HK-2 (cell line): ENCODE measurements at regions not wholly inside any gene's neighbourhood (a gene's known extent, or its start where the extent isn't known, plus 50 kb on each side); places are given as distances from the start of the nearest gene placed in this dataset.
"Not testable (repeated sequence)": the region's sequence is repeated elsewhere in the genome, so short reads cannot be mapped to it uniquely, and the experiment has no call there.

Source experiments
- DNase-seq: peaks from one replicate; pipeline ENCODE4 v3.0.0-alpha.2; 2018; ENCODE audit not compliant: unreplicated experiment

DNA sequence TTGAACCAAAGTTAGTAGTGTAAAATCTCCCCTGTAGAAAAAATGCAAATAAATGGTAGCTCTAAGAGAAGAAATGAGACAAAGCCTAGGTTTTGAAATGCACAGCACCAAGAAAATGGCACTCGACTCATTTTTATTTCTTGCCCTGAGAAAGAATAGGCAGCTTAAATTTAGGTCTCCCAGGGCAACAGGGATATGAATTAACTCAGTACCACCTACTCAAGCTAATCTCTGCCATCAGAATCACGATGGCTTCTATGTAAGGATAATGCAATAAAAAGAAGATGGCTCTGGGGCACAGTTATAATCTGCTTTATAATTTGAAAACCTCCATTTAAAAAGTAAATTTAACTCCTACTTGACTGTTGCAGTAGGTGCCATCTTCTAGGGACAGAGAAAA is 1784.3 kb downstream of the LRRC4C start:
- no peak for DNase-seq

GRCh38 chr11:39674761-39675160 is 1784.7 kb downstream of the LRRC4C start:
- DNase-seq, result no peak

GRCh38 chr11:39674024-39674423 is 1785.4 kb downstream of the LRRC4C start:
- DNase-seq, result no peak

DNA sequence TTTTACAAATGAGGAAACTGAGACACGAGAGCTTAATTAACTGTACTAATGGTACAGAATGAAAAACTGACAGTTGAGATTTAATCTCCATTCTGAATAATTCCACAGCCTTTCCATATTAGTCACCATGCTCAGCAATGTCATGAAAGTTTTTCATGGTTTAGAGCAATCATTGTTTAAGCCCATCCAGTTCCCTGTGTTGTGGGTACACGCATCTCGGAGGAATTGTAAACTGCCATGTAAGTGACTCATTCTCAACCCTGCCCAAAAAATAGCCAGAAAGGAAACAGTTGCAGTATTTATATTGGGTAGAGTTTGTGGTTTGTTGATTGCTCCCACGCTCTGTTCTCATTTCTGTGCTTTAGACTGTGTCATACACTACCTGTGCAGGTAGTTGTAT is 1790.8 kb downstream of the LRRC4C start:
- DNase-seq, result no peak

GRCh38 chr11:39664023-39664422 is 1795.4 kb downstream of the LRRC4C start:
- DNase-seq, result no peak

DNA sequence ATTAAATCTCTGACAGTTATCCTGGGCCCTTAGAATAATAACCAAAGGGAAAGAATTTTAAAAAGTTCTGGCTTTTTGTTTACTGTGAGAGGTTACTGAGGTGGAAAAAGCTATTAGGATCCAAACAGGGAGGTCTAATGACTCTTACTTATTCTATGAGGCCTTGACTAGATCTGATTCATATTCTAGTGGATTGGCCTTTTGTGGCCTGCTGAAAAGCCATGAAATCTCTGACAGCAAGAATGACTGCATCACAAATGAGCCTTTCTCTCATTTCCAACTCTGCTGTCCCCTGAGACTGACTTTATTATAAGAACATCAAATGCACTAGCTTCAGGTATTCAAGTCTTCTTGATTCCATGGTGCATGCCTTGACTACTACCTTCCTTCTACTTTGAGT is 1797.6 kb downstream of the LRRC4C start:
- DNase-seq, result no peak

DNA sequence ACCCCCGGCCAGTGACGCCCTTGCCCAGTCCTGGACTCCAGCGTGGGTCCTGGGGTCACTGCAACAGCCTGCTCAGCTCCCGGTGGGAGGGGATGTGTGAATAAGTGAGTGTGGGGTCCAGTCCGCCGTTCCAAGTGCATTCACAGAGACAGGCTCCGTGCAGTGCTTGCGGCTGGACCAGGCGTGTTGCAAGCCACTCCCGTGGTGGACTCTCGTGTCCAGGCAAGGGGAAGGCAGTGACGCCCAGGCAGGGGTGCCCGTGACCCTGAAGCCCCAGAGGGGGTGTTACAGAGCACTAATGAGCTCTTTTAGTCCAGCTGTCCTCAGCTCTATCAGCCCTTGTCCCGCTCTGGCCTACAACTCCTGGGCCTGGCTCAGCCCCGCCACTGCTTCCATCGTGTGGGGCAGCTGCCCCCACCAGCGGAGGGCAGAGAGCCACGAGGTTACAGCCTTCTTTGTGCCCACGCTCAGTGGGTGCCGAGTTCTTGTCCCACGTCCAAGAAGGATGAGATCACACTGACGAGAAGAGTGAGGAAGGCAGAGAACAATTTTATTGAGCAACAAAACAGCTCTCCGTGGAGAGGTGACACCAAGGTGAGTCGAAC is 1807.5 kb downstream of the LRRC4C start:
- no peak for DNase-seq

DNA sequence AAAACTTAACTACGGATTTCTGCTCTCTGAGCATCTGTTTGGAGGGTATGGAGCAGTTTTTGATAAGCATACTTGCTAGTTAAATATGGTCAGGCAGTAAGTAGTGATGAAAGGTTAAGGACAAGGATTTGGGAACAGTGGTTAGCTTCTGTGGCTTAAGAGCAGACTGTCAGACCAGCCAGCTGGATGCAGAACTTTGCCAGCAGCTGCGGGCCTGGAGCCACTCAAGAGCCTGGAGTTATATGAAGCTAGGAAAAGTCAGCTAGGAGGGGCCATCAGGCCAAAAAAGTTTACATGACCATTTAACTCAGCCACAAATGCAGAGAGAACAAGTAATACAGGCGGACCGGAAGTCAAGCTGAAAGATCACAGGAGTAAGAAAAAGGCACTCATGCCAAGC is 1817.7 kb downstream of the LRRC4C start:
- no peak for DNase-seq

GRCh38 chr11:39630365-39630764 is 1829.1 kb downstream of the LRRC4C start:
- DNase-seq, result no peak

DNA sequence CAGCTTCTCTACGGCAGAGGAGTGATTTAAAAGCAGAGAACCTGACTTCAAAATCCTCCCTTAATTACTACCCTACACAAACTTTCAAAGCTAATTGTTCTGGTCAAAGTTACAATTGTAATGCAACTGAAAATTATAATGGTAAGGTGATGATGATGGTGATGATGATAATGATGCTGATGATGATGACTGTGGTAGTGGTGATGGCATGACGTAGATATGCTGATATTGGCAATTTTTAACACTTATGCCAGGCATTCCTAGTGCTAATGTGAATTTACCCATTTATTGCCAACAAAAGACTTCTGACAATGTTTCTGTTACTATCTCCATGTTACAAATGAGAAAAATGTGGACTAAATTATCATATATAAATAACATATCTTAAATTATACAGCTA is 1831.1 kb downstream of the LRRC4C start:
- DNase-seq, result no peak

- DNase-seq, result not testable (repeated sequence)
These were observed 1839.1 kb downstream of the LRRC4C start for GRCh38 chr11:39620309-39620708.

- no peak for DNase-seq
These were observed 1841.5 kb downstream of the LRRC4C start for GRCh38 chr11:39617971-39618370.

- DNase-seq, result no peak
These were observed 1870.1 kb downstream of the LRRC4C start for GRCh38 chr11:39589391-39589790.

DNA sequence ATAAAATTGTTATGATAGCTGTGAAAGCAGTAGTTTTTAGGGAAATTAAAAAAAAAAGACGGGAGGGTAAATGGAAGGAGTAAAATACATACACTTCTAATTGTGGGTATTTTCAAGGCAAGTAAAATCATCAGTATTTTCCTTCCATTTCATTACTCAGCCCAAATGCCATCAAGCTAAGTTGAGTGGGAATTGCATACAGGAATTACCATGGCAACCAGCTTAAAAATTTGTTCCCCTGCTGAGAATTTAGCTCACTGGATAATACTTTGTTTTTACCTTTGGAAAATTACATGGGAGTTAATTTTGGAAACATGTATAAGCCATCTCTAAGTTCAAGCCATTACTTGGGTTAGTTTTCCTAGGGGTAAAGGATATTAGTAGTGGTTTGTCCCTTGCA is 1873.4 kb downstream of the LRRC4C start:
- no peak for DNase-seq

GRCh38 chr11:39571081-39571480 is 1888.4 kb downstream of the LRRC4C start:
- no peak for DNase-seq

GRCh38 chr11:39570526-39570925 is 1888.9 kb downstream of the LRRC4C start:
- DNase-seq, result no peak

DNA sequence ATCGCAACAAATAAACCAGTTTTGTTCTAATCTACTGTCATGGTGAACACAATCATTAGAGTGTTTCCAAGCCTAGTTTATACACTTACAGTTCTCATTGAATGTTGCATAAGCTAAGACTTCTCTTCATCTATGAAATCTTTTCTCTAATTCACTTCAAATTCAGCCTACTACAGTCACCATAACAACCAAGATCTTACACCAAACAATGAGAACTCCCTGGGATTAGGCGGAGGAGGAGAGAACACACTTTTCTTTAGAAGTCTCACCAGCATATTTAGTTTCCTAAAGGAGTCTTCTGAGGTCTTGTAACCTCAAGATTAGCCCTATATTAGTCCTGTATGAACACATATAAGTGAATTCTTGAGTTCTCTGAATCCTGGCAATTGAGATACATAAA is 1889.7 kb downstream of the LRRC4C start:
- no peak for DNase-seq

- no peak for DNase-seq
These were observed 1917.0 kb downstream of the LRRC4C start for GRCh38 chr11:39542460-39542859.

- DNase-seq, result no peak
These were observed 1917.5 kb downstream of the LRRC4C start for GRCh38 chr11:39541945-39542351.

- DNase-seq, result not testable (repeated sequence)
These were observed 1923.1 kb downstream of the LRRC4C start for GRCh38 chr11:39536323-39536722.
